ENCODE measurements at regions not wholly inside any gene's neighbourhood (a gene's known extent, or its start where the extent isn't known, plus 50 kb on each side); places are given as distances from the start of the nearest gene placed in this dataset.

- in situ Hi-C loops (cut with HindIII; ENCODE audit: low pct_unique_long_range_greater_than_20kb, low sequenced_read_pairs) = no loop called here
- ATAC-seq (no peak), DNase-seq (ENCODE audit: low read depth, low spot score) (no peak)
- Histone ChIP-seq H3K27ac (ENCODE audit: low read length) (no peak overlapping the region), H3K4me3 (ENCODE audit: low read depth in 2 of 2, low read length in 2 of 2) (no peak overlapping the region), H3K4me1 (ENCODE audit: control insufficient read depth, insufficient read depth, low read length) (no peaks in the 10 kb centered on the region), H3K27me3 (ENCODE audit: control insufficient read depth, insufficient read depth, low read length) (no peaks in the 10 kb centered on the region), H3K9me3 (ENCODE audit: control insufficient read depth, insufficient read depth, low read depth, low read length) (no peaks in the 10 kb centered on the region), H3K36me3 (ENCODE audit: control insufficient read depth, insufficient read depth, low read length) (no peaks in the 10 kb centered on the region; the same call in 1 of the 2 replicates)
- CTCF ChIA-PET = no interaction called here
- POLR2A ChIA-PET = interaction anchor here (0.5 kb wide), 1 partner anchor 38 kb away, joined by 3 read pairs; no protein-coding TSS in a partner anchor
- BruUV-seq (replicated peaks) = no TSS peak
- TF ChIP-seq TCF7L2 (IDR thresholded peaks at IDR 0.05; ENCODE audit: low read depth, low read length) (no peak), REST (IDR thresholded peaks at IDR 0.05; ENCODE audit: insufficient read depth in 1 of 2, low read depth in 2 of 2, low read length in 1 of 2) (no peak), POLR2AphosphoS5 (IDR thresholded peaks at IDR 0.05; ENCODE audit: low read depth, low read length) (no peak), SIN3A (IDR thresholded peaks at IDR 0.05; ENCODE audit: borderline replicate concordance, insufficient read depth, low read depth, low read length) (no peak), CTCF (IDR thresholded peaks at IDR 0.05) (no peak)
- intact Hi-C loops (cut with micrococcal nuclease; ENCODE audit: unreplicated experiment) = no loop called here
Observed at GRCh38 chr6:84457276-84457675, 229.8 kb upstream of the CEP162 start.

GRCh38 chr6:84456803-84457202 lies 229.4 kb upstream of the CEP162 start:
- TF ChIP-seq TCF7L2 (IDR thresholded peaks at IDR 0.05; ENCODE audit: low read depth, low read length) (no peak), POLR2AphosphoS5 (IDR thresholded peaks at IDR 0.05; ENCODE audit: low read depth, low read length) (no peak), REST (IDR thresholded peaks at IDR 0.05; ENCODE audit: insufficient read depth in 1 of 2, low read depth in 2 of 2, low read length in 1 of 2) (no peak), SIN3A (IDR thresholded peaks at IDR 0.05; ENCODE audit: borderline replicate concordance, insufficient read depth, low read depth, low read length) (no peak), CTCF (IDR thresholded peaks at IDR 0.05) (no peak)
- intact Hi-C loops (cut with micrococcal nuclease; ENCODE audit: unreplicated experiment) = no loop called here

More at GRCh38 chr6:84456803-84457202, 229.4 kb upstream of the CEP162 start:
- Histone ChIP-seq H3K27ac (ENCODE audit: low read length) (no peak overlapping the region), H3K27me3 (ENCODE audit: control insufficient read depth, insufficient read depth, low read length) (no peaks in the 10 kb centered on the region), H3K4me3 (ENCODE audit: low read depth in 2 of 2, low read length in 2 of 2) (no peak overlapping the region), H3K36me3 (ENCODE audit: control insufficient read depth, insufficient read depth, low read length) (no peaks in the 10 kb centered on the region; the same call in 1 of the 2 replicates), H3K9me3 (ENCODE audit: control insufficient read depth, insufficient read depth, low read depth, low read length) (no peaks in the 10 kb centered on the region), H3K4me1 (ENCODE audit: control insufficient read depth, insufficient read depth, low read length) (no peaks in the 10 kb centered on the region)
- DNase-seq (ENCODE audit: low read depth, low spot score) (no peak), ATAC-seq (no peak)
- CTCF ChIA-PET = no interaction called here
- in situ Hi-C loops (cut with HindIII; ENCODE audit: low pct_unique_long_range_greater_than_20kb, low sequenced_read_pairs) = no loop called here
- BruUV-seq (replicated peaks) = no TSS peak
- POLR2A ChIA-PET = interaction anchor here (0.5 kb wide), 1 partner anchor 39 kb away, joined by 3 read pairs; no protein-coding TSS in a partner anchor
